ENCODE measurements at regions not wholly inside any gene's neighbourhood (a gene's known extent, or its start where the extent isn't known, plus 50 kb on each side); places are given as distances from the start of the nearest gene placed in this dataset.
"Not testable (repeated sequence)": the region's sequence is repeated elsewhere in the genome, so short reads cannot be mapped to it uniquely, and the experiment has no call there.

DNA sequence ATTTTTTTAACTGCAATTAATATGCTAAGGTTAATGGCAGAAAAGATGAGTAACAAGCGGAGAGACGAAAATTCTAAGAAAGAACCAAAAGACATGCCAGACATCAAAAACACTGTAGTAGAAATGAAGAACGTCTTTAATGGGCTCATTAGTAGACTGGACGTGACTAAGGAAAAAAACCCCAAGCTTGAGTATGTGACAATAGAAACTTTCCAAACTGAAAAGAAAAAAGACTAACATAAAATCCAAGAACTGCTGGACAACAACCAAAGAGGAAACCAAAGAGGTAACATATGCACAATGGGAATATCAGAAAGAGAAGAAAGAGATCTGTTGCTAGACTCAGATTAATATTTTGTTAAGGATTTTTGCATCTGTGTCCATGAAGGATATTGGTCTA, 94.6 kb upstream of the SETMAR start:
- no peak for DNase-seq (ENCODE audit: low read depth)
- no peak overlapping the region for H3K4me3 ChIP-seq (ENCODE audit: low read depth, low read length)
- TF ChIP-seq, protein P1, sequence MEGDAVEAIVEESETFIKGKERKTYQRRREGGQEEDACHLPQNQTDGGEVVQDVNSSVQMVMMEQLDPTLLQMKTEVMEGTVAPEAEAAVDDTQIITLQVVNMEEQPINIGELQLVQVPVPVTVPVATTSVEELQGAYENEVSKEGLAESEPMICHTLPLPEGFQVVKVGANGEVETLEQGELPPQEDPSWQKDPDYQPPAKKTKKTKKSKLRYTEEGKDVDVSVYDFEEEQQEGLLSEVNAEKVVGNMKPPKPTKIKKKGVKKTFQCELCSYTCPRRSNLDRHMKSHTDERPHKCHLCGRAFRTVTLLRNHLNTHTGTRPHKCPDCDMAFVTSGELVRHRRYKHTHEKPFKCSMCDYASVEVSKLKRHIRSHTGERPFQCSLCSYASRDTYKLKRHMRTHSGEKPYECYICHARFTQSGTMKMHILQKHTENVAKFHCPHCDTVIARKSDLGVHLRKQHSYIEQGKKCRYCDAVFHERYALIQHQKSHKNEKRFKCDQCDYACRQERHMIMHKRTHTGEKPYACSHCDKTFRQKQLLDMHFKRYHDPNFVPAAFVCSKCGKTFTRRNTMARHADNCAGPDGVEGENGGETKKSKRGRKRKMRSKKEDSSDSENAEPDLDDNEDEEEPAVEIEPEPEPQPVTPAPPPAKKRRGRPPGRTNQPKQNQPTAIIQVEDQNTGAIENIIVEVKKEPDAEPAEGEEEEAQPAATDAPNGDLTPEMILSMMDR (conservative IDR thresholded peaks at IDR 0.05; ENCODE audit: low read depth, low read length), result no peak

DNA sequence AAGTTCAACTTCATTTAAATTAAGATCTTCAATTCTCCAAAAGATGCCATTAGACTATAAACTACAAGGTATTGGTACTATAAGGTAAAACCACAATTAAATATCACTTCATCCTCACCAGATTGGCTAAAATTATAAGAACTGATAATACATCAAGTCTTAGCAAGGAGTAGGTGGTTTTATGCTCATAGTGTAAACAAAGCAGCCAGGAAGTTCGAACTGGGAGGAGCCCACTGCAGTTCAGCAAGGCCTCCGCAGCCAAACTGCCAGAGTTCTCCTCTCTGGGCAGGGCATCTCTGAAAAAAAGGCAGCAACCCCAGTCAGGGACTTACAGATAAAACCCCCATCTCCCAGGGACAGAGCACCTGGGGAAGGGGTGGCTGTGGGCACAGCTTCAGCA, 91.6 kb upstream of the SETMAR start:
- TF ChIP-seq, protein P1 (conservative IDR thresholded peaks at IDR 0.05; ENCODE audit: low read depth, low read length), result no peak
- no peak overlapping the region for H3K4me3 ChIP-seq (ENCODE audit: low read depth, low read length)
- DNase-seq (ENCODE audit: low read depth), result no peak

DNA sequence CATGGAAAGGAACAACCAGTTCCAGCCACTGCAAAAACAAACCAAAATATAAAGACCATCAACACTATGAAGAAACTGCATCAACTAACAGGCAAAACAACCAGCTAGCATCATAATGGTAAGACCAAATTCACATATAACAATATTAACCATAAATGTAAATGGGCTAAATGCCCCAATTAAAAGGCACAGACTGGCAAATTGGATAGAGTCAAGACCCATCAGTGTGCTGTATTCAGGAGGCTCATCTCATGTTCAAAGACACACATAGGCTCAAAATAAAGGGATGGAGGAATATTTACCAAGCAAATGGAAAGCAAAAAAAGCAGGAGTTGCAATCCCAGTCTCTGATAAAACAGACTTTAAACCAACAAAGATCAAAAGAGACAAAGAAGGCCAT, 89.7 kb upstream of the SETMAR start:
- not testable (repeated sequence) for H3K4me3 ChIP-seq (ENCODE audit: low read depth, low read length); DNase-seq (ENCODE audit: low read depth)

DNA sequence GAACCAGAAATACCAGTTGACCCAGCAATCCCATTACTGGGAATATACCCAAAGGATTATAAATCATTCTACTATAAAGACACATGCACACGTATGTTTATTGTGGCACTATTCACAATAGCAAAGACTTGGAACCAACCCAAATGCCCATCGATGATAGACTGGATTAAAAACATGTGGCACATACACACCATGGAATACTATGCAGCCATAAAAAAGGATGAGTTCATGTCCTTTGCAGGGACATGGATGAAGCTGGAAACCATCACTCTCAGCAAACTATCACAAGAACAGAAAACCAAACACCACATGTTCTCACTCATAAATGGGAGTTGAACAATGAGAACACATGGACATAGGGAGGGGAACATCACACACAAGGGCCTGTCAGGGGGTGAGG, 86.2 kb upstream of the SETMAR start:
- H3K4me3 ChIP-seq (ENCODE audit: low read depth, low read length); DNase-seq (ENCODE audit: low read depth): not testable (repeated sequence)

DNA sequence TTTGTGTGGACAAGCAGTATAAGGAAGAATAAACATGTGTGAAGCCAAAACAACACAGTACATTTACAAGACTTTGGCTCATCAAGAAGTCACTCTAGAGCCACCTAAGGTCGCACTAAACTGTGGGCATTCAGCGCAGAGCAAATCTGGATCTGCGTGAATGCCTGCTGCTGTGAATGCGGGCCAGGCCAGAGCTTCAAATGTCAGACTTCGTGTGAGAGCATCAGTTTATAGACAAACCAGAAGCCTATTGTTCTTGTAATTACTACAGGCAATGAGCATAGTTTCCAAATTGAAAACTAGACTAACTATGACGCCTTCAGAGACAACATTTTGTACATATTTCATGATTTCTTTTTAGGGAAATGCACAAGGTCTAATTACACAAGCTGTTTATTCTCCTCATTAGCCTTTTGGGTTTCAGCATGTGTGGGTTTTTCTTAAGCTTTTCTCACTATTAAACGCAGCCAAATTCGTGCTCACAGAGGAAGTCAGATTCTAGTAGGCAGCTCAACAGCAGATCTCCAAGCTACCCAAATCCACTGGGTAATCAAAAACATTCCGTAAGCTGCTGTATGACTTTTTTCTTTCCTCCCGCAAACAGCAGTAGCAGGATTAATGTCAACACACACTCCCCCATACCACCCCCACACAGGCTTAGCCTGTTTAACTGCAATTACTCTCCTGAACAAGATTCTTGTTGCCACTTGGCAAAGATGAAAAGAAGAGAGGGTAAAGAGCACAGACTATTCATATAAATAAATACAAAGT, 84.5 kb upstream of the SETMAR start:
- TF ChIP-seq, protein P1 (conservative IDR thresholded peaks at IDR 0.05; ENCODE audit: low read depth, low read length), result no peak
- DNase-seq (ENCODE audit: low read depth), result no peak
- no peak overlapping the region for H3K4me3 ChIP-seq (ENCODE audit: low read depth, low read length)

DNA sequence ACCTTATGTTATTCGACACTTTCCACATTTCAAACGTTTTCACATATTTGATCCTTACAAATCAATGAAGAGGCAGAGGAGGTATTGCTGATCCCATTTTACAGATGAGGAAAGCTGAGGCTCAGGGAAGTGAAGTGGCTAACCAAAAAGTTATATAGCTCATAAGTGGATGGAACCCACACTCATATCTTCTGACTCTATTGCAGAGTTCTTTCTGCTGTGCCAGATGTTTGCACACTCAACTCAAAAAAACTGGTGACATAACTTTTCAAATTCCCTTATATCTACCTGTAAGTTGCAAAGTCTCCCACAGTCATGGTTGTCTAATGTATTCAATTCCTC, 84.0 kb upstream of the SETMAR start:
- TF ChIP-seq, protein P1 (conservative IDR thresholded peaks at IDR 0.05; ENCODE audit: low read depth, low read length), result no peak
- DNase-seq (ENCODE audit: low read depth), result no peak
- no peak overlapping the region for H3K4me3 ChIP-seq (ENCODE audit: low read depth, low read length)

DNA sequence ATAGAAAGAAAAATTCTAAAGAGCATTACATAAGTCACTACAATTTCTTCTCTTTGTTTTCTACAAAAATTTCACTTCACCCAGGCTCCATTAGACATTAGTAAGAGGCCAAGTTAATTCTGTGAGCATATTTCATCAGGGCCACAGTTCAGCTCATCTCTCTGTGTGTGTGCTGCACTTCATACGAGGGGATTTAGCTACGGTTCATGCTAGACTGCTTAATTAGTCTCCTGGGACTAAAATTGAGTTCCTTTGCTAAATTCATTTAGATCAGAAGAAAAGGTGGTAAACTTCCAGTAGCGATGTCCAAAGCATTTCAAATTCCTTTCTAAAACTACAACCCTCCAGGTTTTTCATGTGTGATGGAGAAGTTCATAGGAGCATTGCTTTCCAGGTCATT, 83.1 kb upstream of the SETMAR start:
- TF ChIP-seq, protein P1 (conservative IDR thresholded peaks at IDR 0.05; ENCODE audit: low read depth, low read length), result no peak
- no peak for DNase-seq (ENCODE audit: low read depth)
- H3K4me3 ChIP-seq (ENCODE audit: low read depth, low read length), result no peak overlapping the region

DNA sequence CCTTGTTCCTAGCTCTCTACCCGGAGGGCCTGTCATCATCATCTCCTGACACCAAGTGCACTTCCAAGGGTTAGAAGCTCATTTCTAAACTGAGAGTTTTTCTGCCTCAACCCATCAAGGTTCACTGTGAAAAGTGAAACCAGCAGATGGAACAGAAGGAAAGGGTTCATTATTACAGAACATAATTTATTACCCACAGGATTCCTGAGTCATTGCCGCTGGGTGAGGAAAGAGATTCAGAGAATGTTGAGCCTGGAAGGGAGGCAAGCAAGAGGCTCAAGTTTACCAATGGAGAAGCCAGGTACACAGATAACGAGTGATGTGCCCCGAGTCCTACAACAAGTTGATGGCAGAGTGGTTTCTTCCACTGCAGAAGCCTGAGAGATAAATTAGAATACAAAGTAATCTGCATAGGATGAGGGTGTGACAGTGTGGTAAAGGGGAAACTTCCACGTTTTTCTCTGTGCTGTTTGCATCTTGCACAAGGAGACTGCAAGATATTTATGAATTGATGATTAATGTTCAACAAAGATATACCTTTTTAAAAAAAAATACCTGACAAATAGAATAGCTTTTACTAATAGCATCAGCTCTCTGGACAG, 80.5 kb upstream of the SETMAR start:
- TF ChIP-seq, protein P1 (conservative IDR thresholded peaks at IDR 0.05; ENCODE audit: low read depth, low read length), result no peak
- no peak overlapping the region for H3K4me3 ChIP-seq (ENCODE audit: low read depth, low read length)
- no peak for DNase-seq (ENCODE audit: low read depth)
